Right lobe of liver (tissue), 4 donors: ENCODE measurements at regions not wholly inside any gene's neighbourhood (a gene's known extent, or its start where the extent isn't known, plus 50 kb on each side); places are given as distances from the start of the nearest gene placed in this dataset.

Source experiments
- POLR2A ChIP-seq: fragments of 450-650 bp; IDR thresholded peaks from one replicate; pipeline ENCODE4 v1.6.1; 2017; ENCODE audit warnings: antibody characterized with exemption, mild to moderate bottlenecking
- TF ChIP-seq, protein P1 (sequence below), 4 donors: fragments of 200-600 bp in 3 of 4; fragments of 450-650 bp in 1 of 4; IDR thresholded peaks; one replicate each; pipeline versions ENCODE4 v1.5.1 to v1.8.0; 2016 to 2022; ENCODE audit warnings: antibody characterized with exemption in 4 of 4, mild to moderate bottlenecking in 2 of 4
- donor health status: DM: no; HTN: no; CAD: no.
- donor health status: DM: no; HTN: no; CAD: no.
- donor health status: DM: no; HTN: yes; CAD: no.

DNA sequence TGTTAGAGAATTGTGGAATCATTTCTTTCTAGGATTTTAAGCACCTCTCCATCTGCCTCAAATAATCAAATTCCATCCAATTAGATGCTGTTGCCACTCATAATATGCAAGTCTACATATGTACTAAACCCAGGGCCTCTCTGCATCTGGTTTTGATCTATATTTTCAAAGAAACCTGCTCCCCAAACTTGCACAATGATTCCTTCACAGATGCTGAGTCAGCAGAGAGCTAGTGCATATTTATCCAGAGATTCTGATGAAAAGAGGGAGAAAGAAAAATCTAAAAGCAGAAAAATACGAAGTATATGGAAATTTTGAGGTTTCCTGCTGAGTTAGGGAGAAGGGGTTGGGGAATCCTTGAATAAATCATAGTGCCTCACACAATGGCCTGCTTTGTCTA, 235.1 kb upstream of the RBFOX1 start:
- TF ChIP-seq, protein P1, sequence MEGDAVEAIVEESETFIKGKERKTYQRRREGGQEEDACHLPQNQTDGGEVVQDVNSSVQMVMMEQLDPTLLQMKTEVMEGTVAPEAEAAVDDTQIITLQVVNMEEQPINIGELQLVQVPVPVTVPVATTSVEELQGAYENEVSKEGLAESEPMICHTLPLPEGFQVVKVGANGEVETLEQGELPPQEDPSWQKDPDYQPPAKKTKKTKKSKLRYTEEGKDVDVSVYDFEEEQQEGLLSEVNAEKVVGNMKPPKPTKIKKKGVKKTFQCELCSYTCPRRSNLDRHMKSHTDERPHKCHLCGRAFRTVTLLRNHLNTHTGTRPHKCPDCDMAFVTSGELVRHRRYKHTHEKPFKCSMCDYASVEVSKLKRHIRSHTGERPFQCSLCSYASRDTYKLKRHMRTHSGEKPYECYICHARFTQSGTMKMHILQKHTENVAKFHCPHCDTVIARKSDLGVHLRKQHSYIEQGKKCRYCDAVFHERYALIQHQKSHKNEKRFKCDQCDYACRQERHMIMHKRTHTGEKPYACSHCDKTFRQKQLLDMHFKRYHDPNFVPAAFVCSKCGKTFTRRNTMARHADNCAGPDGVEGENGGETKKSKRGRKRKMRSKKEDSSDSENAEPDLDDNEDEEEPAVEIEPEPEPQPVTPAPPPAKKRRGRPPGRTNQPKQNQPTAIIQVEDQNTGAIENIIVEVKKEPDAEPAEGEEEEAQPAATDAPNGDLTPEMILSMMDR (IDR thresholded peaks at IDR 0.05), result no peak
- no peak for TF ChIP-seq POLR2A
